GM23338 (cell line): ENCODE measurements at regions not wholly inside any gene's neighbourhood (a gene's known extent, or its start where the extent isn't known, plus 50 kb on each side); places are given as distances from the start of the nearest gene placed in this dataset.

Source experiments
- ATAC-seq: fragments of 200-7000 bp; cut with Tn5 transposase; 3 replicates; pipeline ENCODE4 v1.9.1; 2020
- DNase-seq: peaks from one replicate; pipeline ENCODE4 v3.0.0-alpha.2; 2015; ENCODE audit warnings: low spot score
- H2AFZ ChIP-seq: fragments of 200-600 bp; sonication (generic); 2 replicates; pipeline ENCODE4 v1.8.0; 2016; ENCODE audit warnings: antibody characterized with exemption, mild to moderate bottlenecking, moderate library complexity
- H3F3A ChIP-seq: fragments of 200-600 bp; sonication (generic); replicated peaks from 2 replicates; pipeline ENCODE4 v1.8.0; 2017; ENCODE audit warnings: antibody characterized with exemption, mixed run types, low read depth
- H3K27ac ChIP-seq: fragments of 200-600 bp; sonication (generic); 2 replicates; pipeline ENCODE4 v1.6.1; 2016; ENCODE audit warnings: low read depth
- H3K27me3 ChIP-seq: fragments of 200-600 bp; sonication (generic); 2 replicates; pipeline ENCODE4 v1.8.0; 2016; ENCODE audit warnings: mild to moderate bottlenecking, mixed run types, moderate library complexity; ENCODE audit not compliant: insufficient read depth
- H3K36me3 ChIP-seq: fragments of 200-600 bp; sonication (generic); 2 replicates; pipeline ENCODE4 v1.8.0; 2016; ENCODE audit warnings: mild to moderate bottlenecking; ENCODE audit not compliant: insufficient read depth
- H3K4me1 ChIP-seq: fragments of 200-600 bp; sonication (generic); 2 replicates; pipeline ENCODE4 v1.8.0; 2016; ENCODE audit warnings: mild to moderate bottlenecking, moderate library complexity; ENCODE audit not compliant: insufficient read depth
- H3K4me2 ChIP-seq: fragments of 200-600 bp; sonication (generic); 2 replicates; pipeline ENCODE4 v1.7.1; 2017; ENCODE audit warnings: mixed run types
- H3K4me3 ChIP-seq: fragments of 200-600 bp; sonication (generic); 2 replicates; pipeline ENCODE4 v1.6.1; 2016; ENCODE audit warnings: mixed run types
- H3K79me2 ChIP-seq: fragments of 200-600 bp; sonication (generic); replicated peaks from 2 replicates; pipeline ENCODE4 v1.8.0; 2017; ENCODE audit warnings: mild to moderate bottlenecking; ENCODE audit not compliant: insufficient read depth
- H3K9me2 ChIP-seq: fragments of 200-600 bp; sonication (generic); 2 replicates; pipeline ENCODE4 v1.8.0; 2017; ENCODE audit not compliant: insufficient read depth
- H4K20me1 ChIP-seq: fragments of 200-600 bp; sonication (generic); replicated peaks from 2 replicates; pipeline ENCODE4 v1.8.0; 2017; ENCODE audit warnings: mild to moderate bottlenecking; ENCODE audit not compliant: insufficient read depth
- H3K27ac Mint-ChIP-seq: 2 replicates; pipeline ENCODE4 v1.8.0; 2020; ENCODE audit warnings: inconsistent platforms, mild to moderate bottlenecking, moderate library complexity, mixed read lengths
- H3K27me3 Mint-ChIP-seq: 3 replicates; pipeline ENCODE4 v1.8.0; 2022; ENCODE audit warnings: low read depth, mild to moderate bottlenecking, moderate library complexity, mixed read lengths, inconsistent platforms; ENCODE audit not compliant: insufficient read depth, poor library complexity
- H3K36me3 Mint-ChIP-seq: 3 replicates; pipeline ENCODE4 v1.8.0; 2021; ENCODE audit warnings: low read depth, mild to moderate bottlenecking, inconsistent platforms, moderate library complexity, mixed read lengths
- H3K4me1 Mint-ChIP-seq: 3 replicates; pipeline ENCODE4 v1.8.0; 2020; ENCODE audit warnings: mild to moderate bottlenecking, inconsistent platforms, mixed read lengths
- H3K4me3 Mint-ChIP-seq: 3 replicates; pipeline ENCODE4 v1.8.0; 2021; ENCODE audit warnings: moderate library complexity, mild to moderate bottlenecking, inconsistent platforms, mixed read lengths
- H3K9me3 Mint-ChIP-seq: 3 replicates; pipeline ENCODE4 v1.8.0; 2020; ENCODE audit warnings: moderate library complexity, mild to moderate bottlenecking, inconsistent platforms, mixed read lengths
- CREB1 ChIP-seq: fragments of 250-450 bp; sonication (Bioruptor Pico); IDR thresholded peaks from 2 replicates; pipeline ENCODE4 v1.5.0; 2020; ENCODE audit warnings: low read depth, mild to moderate bottlenecking, moderate library complexity
- CTCF ChIP-seq, 2 experiments: fragments of 200-600 bp in 1 of 2; sonication (generic) in 1 of 2; conservative IDR thresholded peaks; 2 replicates each; pipeline versions ENCODE4 v1.5.1 to v1.6.1; 2016 to 2017; ENCODE audit warnings: antibody characterized with exemption in 2 of 2, low read depth in 2 of 2, mild to moderate bottlenecking in 2 of 2, moderate library complexity in 1 of 2
- ETS1 ChIP-seq: IDR thresholded peaks from 2 replicates; pipeline ENCODE4 v1.6.1; 2016; ENCODE audit warnings: antibody characterized with exemption
- EZH2 ChIP-seq: fragments of 200-600 bp; sonication (generic); IDR thresholded peaks from one replicate; pipeline ENCODE4 v1.8.0; 2017; ENCODE audit warnings: antibody characterized with exemption, mild to moderate bottlenecking, low read depth; ENCODE audit not compliant: unreplicated experiment
- EZH2phosphoT487 ChIP-seq: fragments of 200-600 bp; sonication (generic); IDR thresholded peaks from one replicate; pipeline ENCODE4 v1.8.1; 2018; ENCODE audit warnings: antibody characterized with exemption; ENCODE audit not compliant: unreplicated experiment
- JUNB ChIP-seq: IDR thresholded peaks from one replicate; pipeline ENCODE4 v1.6.1; 2016; ENCODE audit warnings: antibody characterized with exemption; ENCODE audit not compliant: unreplicated experiment
- NANOG ChIP-seq: IDR thresholded peaks from 2 replicates; pipeline ENCODE4 v1.6.1; 2016; ENCODE audit warnings: antibody characterized with exemption, borderline replicate concordance
- POLR2AphosphoS5 ChIP-seq: IDR thresholded peaks from 2 replicates; pipeline ENCODE4 v1.6.1; 2016; ENCODE audit warnings: antibody characterized with exemption, low read depth
- REST ChIP-seq: IDR thresholded peaks from one replicate; pipeline ENCODE4 v1.6.1; 2018; ENCODE audit warnings: antibody characterized with exemption; ENCODE audit not compliant: unreplicated experiment
- STAT1 ChIP-seq: IDR thresholded peaks from one replicate; pipeline ENCODE4 v1.6.1; 2016; ENCODE audit warnings: antibody characterized with exemption; ENCODE audit not compliant: unreplicated experiment
- ZNF114 ChIP-seq: fragments of 250-450 bp; sonication (Bioruptor Pico); IDR thresholded peaks from 2 replicates; pipeline ENCODE4 v1.5.0; 2020; ENCODE audit warnings: mild to moderate bottlenecking, moderate library complexity
- ZNF331 ChIP-seq: fragments of 250-450 bp; sonication (Bioruptor Pico); IDR thresholded peaks from 2 replicates; pipeline ENCODE4 v1.5.0; 2020; ENCODE audit warnings: low read depth, mild to moderate bottlenecking, moderate library complexity
- ZNF462 ChIP-seq: fragments of 250-450 bp; sonication (Bioruptor Pico); IDR thresholded peaks from 2 replicates; pipeline ENCODE4 v1.5.0; 2020; ENCODE audit warnings: mild to moderate bottlenecking, moderate library complexity

GRCh38 chr15:35980719-35981118 lies 434.8 kb upstream of the DPH6 start:
- ATAC-seq = no peak
- H3K4me1 Mint-ChIP-seq = peaks cover 8% of the 10 kb centered on the region
- no peak overlapping the region for H3K27ac ChIP-seq

More at GRCh38 chr15:35980719-35981118, 434.8 kb upstream of the DPH6 start:
- TF ChIP-seq POLR2AphosphoS5 = no peak
- no peak for TF ChIP-seq ZNF114
- no peak for TF ChIP-seq EZH2phosphoT487
- no peak for TF ChIP-seq ZNF331 (CRISPR knock-in tag)
- no peak for TF ChIP-seq ZNF462 (CRISPR knock-in tag)
- TF ChIP-seq STAT1 = no peak
- no peak for TF ChIP-seq CREB1 (CRISPR knock-in tag)
- no peak for TF ChIP-seq EZH2
- TF ChIP-seq NANOG = no peak
- TF ChIP-seq ETS1 = no peak
- TF ChIP-seq JUNB = no peak
- TF ChIP-seq CTCF (conservative IDR thresholded peaks at IDR 0.05; ENCODE audit: low read depth in 2 of 2) = no peak
- TF ChIP-seq REST = no peak
- H2AFZ ChIP-seq = no peak overlapping the region
- no peaks in the 10 kb centered on the region for H3K36me3 ChIP-seq
- no peaks in the 10 kb centered on the region for H3K79me2 ChIP-seq
- peaks cover 11% of the 10 kb centered on the region; the same call in 1 of the 2 replicates for H3K4me1 ChIP-seq
- no peaks in the 10 kb centered on the region for H4K20me1 ChIP-seq
- no peak overlapping the region for H3K4me3 ChIP-seq
- no peak overlapping the region for H3K4me3 Mint-ChIP-seq
- H3K9me3 Mint-ChIP-seq = no peaks in the 10 kb centered on the region
- no peaks in the 10 kb centered on the region for H3F3A ChIP-seq
- no peaks in the 10 kb centered on the region for H3K27me3 ChIP-seq
- H3K9me2 ChIP-seq = no peaks in the 10 kb centered on the region; the same call in 1 of the 2 replicates
- H3K27ac Mint-ChIP-seq = no peak overlapping the region
- H3K27me3 Mint-ChIP-seq = no peaks in the 10 kb centered on the region
- H3K36me3 Mint-ChIP-seq = no peaks in the 10 kb centered on the region
- DNase-seq = no peak
- no peak overlapping the region for H3K4me2 ChIP-seq
